DND-41 (cell line): ENCODE measurements at regions not wholly inside any gene's neighbourhood (a gene's known extent, or its start where the extent isn't known, plus 50 kb on each side); places are given as distances from the start of the nearest gene placed in this dataset.

Experiments
- ATAC-seq: fragments of 200-7000 bp; cut with Tn5 transposase; 3 replicates; pipeline ENCODE4 v1.9.1; 2021; ENCODE audit warnings: low read depth; ENCODE audit not compliant: insufficient read depth
- DNase-seq: peaks from one replicate; pipeline ENCODE4 v3.0.0-alpha.2; 2020
- H2AFZ ChIP-seq: 2 replicates; pipeline ENCODE4 v1.6.0; 2012; ENCODE audit warnings: low read depth, low read length
- H3K27ac ChIP-seq: 2 replicates; pipeline ENCODE4 v1.5.1; 2012; ENCODE audit warnings: low read length, inconsistent platforms
- H3K27me3 ChIP-seq: fragments of 200-600 bp; sonication (generic); 2 replicates; pipeline ENCODE4 v1.6.0; 2012; ENCODE audit warnings: low read length, mild to moderate bottlenecking, inconsistent platforms; ENCODE audit not compliant: insufficient read depth, poor library complexity
- H3K36me3 ChIP-seq: 2 replicates; pipeline ENCODE4 v1.5.1; 2012; ENCODE audit warnings: low read length, inconsistent platforms; ENCODE audit not compliant: insufficient read depth
- H3K4me1 ChIP-seq: 2 replicates; pipeline ENCODE4 v1.5.1; 2012; ENCODE audit warnings: mild to moderate bottlenecking, low read length; ENCODE audit not compliant: insufficient read depth
- H3K4me2 ChIP-seq: 2 replicates; pipeline ENCODE4 v1.6.0; 2012; ENCODE audit warnings: mild to moderate bottlenecking, moderate library complexity, low read length, inconsistent platforms; ENCODE audit not compliant: insufficient read depth
- H3K4me3 ChIP-seq, 2 experiments: fragments of 200-600 bp in 1 of 2; shearing (Covaris generic) in 1 of 2; 2 replicates each; pipeline ENCODE4 v1.5.1; 2012 to 2016; ENCODE audit warnings: inconsistent platforms in 2 of 2, low read length in 2 of 2, mild to moderate bottlenecking in 2 of 2, low read depth in 1 of 2, moderate library complexity in 1 of 2
- H3K79me2 ChIP-seq: 2 replicates; pipeline ENCODE4 v1.6.0; 2012; ENCODE audit warnings: low read length, inconsistent platforms; ENCODE audit not compliant: insufficient read depth
- H3K9ac ChIP-seq: 2 replicates; pipeline ENCODE4 v1.6.0; 2012; ENCODE audit warnings: low read depth, mild to moderate bottlenecking, inconsistent platforms, low read length, moderate library complexity
- H3K9me3 ChIP-seq: 2 replicates; pipeline ENCODE4 v1.5.1; 2012; ENCODE audit warnings: low read length, moderate library complexity, mild to moderate bottlenecking, inconsistent platforms; ENCODE audit not compliant: insufficient read depth, severe bottlenecking
- H4K20me1 ChIP-seq: 2 replicates; pipeline ENCODE4 v1.6.0; 2012; ENCODE audit warnings: low read length; ENCODE audit not compliant: insufficient read depth
- CTCF ChIP-seq: IDR thresholded peaks from 2 replicates; pipeline ENCODE4 v1.5.1; 2012; ENCODE audit warnings: borderline replicate concordance, low read length, moderate library complexity, mild to moderate bottlenecking; ENCODE audit not compliant: poor library complexity, severe bottlenecking; ENCODE audit errors: extremely low read depth
- EZH2 ChIP-seq: IDR thresholded peaks from 3 replicates; pipeline ENCODE4 v1.6.1; 2012; ENCODE audit warnings: borderline replicate concordance, low read depth, mild to moderate bottlenecking, moderate library complexity, low read length, inconsistent platforms; ENCODE audit not compliant: severe bottlenecking

DNA sequence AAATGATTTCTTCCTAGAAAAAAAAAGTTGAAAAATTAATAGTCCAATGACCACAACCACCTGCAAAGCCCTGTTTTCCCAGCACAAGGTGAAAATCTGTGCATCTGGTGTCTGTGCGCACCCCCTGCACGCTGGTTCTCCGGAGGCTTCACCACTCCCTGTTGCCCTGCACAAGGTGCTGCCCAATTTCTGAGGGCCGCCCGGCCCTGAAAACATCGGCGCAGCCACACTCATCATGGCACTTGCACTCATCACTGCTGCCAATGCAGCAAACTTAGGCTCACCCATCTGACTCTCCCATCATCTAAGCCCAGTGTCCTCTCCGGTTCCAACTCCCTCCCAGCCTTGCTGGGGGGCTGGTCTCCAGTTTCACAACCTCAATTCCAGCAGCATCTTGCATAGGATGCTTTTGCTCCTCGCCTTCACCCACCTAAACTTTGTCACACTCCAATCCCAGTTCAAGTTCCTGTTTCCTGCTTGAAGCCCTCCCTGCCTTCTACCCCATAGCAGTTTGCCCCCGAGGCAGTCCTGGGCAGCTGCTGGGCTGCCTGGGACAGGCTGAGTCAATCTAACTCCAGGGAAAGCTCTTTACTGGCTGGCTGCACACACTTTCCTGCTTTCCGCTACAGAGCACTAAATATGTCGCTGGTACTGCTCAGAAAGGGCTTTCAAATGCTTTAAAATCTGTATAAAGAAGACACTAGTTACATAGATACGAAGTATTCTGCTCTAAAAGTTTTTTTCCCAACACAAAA, 522.5 kb upstream of the ID2 start:
- H4K20me1 ChIP-seq, result no peaks in the 10 kb centered on the region
- H3K4me2 ChIP-seq, result no peak overlapping the region
- H3K4me3 ChIP-seq, result no peak overlapping the region
- H3K27me3 ChIP-seq, result no peaks in the 10 kb centered on the region
- no peak for TF ChIP-seq CTCF
- no peak for TF ChIP-seq EZH2
- no peak overlapping the region for H3K9ac ChIP-seq
- ATAC-seq, result peak; percentile 33; the same call in 1 of the 3 replicates
- no peak for DNase-seq
- H3K27ac ChIP-seq, result no peak overlapping the region
- H3K36me3 ChIP-seq, result no peaks in the 10 kb centered on the region
- peak overlapping the region; percentile 9; the same call in 1 of the 2 replicates for H2AFZ ChIP-seq
- H3K4me1 ChIP-seq, result no peaks in the 10 kb centered on the region
- H3K9me3 ChIP-seq, result no peaks in the 10 kb centered on the region
- H3K79me2 ChIP-seq, result no peaks in the 10 kb centered on the region

DNA sequence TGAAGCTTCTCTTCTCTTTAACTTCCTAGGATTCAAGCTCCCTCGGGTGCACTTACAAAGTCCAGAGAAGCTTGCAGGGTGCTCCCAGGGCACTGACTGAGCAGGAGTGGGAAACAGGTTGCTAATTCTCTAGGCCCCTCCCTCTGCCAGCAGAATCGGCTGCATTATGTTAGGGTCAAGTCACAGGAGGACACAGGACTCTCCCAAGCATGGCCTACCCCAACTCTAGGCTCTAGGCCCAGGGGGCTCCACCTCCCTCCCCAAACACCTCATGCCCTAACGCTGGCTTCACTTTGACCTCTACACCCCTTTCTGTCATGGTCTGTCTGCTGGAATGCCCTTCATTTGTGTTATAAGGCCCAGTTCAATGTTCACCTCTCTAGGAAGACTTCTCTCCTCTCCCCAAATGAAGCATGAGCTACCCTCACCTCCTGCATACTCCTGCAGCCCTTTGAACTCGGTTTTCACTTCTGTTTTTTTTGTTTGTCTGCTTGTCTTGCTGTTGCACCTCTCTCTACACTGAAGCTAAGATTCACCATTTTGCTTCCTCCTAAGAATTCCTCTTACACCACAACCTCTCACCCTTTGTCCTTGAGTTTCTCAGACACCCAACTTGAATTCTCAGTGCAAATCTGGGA, 521.8 kb upstream of the ID2 start:
- no peaks in the 10 kb centered on the region for H3K36me3 ChIP-seq
- no peak overlapping the region for H3K4me2 ChIP-seq
- no peaks in the 10 kb centered on the region for H3K79me2 ChIP-seq
- H3K4me3 ChIP-seq, result no peak overlapping the region
- ATAC-seq, result no peak
- no peak overlapping the region for H3K9ac ChIP-seq
- no peaks in the 10 kb centered on the region for H4K20me1 ChIP-seq
- H3K27ac ChIP-seq, result no peak overlapping the region
- no peaks in the 10 kb centered on the region for H3K4me1 ChIP-seq
- H2AFZ ChIP-seq, result 0 out of 2 replicates have a peak overlapping the region, but pooled peaks have one; percentile 19
- no peak for TF ChIP-seq EZH2
- no peak for TF ChIP-seq CTCF
- H3K27me3 ChIP-seq, result no peaks in the 10 kb centered on the region
- DNase-seq, result no peak
- no peaks in the 10 kb centered on the region for H3K9me3 ChIP-seq

- H3K36me3 ChIP-seq, result no peaks in the 10 kb centered on the region
Observed at GRCh38 chr2:8160959-8161358, 520.9 kb upstream of the ID2 start.

More at GRCh38 chr2:8160959-8161358, 520.9 kb upstream of the ID2 start:
- Histone ChIP-seq H3K27me3 (no peaks in the 10 kb centered on the region), H3K4me1 (no peaks in the 10 kb centered on the region), H3K4me2 (no peak overlapping the region), H3K79me2 (no peaks in the 10 kb centered on the region), H3K9ac (no peak overlapping the region), H3K9me3 (no peaks in the 10 kb centered on the region), H2AFZ (no peak overlapping the region), H3K27ac (no peak overlapping the region), H3K4me3 (no peak overlapping the region), H4K20me1 (no peaks in the 10 kb centered on the region)
- TF ChIP-seq EZH2, result no peak
- no peak for TF ChIP-seq CTCF
- no peak for ATAC-seq
- no peak for DNase-seq
